ENCODE measurements at regions not wholly inside any gene's neighbourhood (a gene's known extent, or its start where the extent isn't known, plus 50 kb on each side); places are given as distances from the start of the nearest gene placed in this dataset.

DNA sequence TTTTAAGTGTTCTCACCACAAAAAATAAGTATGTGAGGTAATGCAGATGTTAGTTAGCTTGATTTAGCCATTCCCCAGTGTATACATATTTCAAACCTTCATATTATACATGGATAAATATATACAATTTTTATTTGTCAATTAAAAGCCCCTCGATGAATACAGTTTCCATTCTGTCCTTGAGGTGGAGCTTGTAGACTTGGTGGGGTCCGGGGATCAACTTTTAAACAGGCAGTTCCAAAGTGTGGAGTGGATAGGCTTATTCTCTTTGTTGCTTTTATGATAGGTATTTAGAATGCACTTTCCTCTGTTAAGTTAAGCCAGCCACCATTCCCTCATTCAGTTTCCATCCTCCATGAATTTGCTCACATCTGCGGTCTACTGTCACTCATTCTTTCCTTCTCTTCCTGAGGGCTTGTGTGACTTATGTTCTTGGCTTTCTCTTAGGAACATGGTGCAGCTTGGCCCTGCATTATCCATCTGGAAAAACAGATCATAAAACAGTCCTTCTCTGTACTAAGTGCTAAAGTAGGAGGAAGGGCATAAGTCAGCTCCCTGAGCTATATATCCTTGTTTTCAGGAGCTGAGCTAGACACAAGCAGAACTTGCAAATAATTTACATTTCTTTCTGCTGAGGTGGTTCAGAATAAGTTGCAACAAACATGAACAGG, 149.1 kb downstream of the NFKBIZ start:
- TF ChIP-seq POU6F1 (CRISPR knock-in tag; IDR thresholded peaks at IDR 0.05; ENCODE audit: borderline replicate concordance, low read depth) (no peak), ZC3H10 (CRISPR knock-in tag; IDR thresholded peaks at IDR 0.05) (no peak), ARNTL (CRISPR knock-in tag; IDR thresholded peaks at IDR 0.05; ENCODE audit: borderline replicate concordance, low read depth) (no peak), ZNF8 (CRISPR knock-in tag; IDR thresholded peaks at IDR 0.05) (no peak), ZFP3 (CRISPR knock-in tag; IDR thresholded peaks at IDR 0.05) (no peak), RARB (CRISPR knock-in tag; IDR thresholded peaks at IDR 0.05) (no peak), PATZ1 (CRISPR knock-in tag; IDR thresholded peaks at IDR 0.05; ENCODE audit: borderline replicate concordance) (no peak), CSDC2 (CRISPR knock-in tag; IDR thresholded peaks at IDR 0.05) (no peak), TCF4 (CRISPR knock-in tag; IDR thresholded peaks at IDR 0.05; ENCODE audit: borderline replicate concordance) (no peak), ZNF70 (CRISPR knock-in tag; IDR thresholded peaks at IDR 0.05) (no peak), ZNF565 (CRISPR knock-in tag; conservative IDR thresholded peaks at IDR 0.05; ENCODE audit: low read depth) (no peak), GLIS3 (CRISPR knock-in tag; IDR thresholded peaks at IDR 0.05) (no peak), SNAI2 (CRISPR knock-in tag; IDR thresholded peaks at IDR 0.05) (no peak), ISL1 (CRISPR knock-in tag; IDR thresholded peaks at IDR 0.05) (no peak), OSR1 (CRISPR knock-in tag; IDR thresholded peaks at IDR 0.05) (no peak), BACH2 (CRISPR knock-in tag; IDR thresholded peaks at IDR 0.05; ENCODE audit: borderline replicate concordance) (no peak)
- TF ChIP-seq, protein P1, sequence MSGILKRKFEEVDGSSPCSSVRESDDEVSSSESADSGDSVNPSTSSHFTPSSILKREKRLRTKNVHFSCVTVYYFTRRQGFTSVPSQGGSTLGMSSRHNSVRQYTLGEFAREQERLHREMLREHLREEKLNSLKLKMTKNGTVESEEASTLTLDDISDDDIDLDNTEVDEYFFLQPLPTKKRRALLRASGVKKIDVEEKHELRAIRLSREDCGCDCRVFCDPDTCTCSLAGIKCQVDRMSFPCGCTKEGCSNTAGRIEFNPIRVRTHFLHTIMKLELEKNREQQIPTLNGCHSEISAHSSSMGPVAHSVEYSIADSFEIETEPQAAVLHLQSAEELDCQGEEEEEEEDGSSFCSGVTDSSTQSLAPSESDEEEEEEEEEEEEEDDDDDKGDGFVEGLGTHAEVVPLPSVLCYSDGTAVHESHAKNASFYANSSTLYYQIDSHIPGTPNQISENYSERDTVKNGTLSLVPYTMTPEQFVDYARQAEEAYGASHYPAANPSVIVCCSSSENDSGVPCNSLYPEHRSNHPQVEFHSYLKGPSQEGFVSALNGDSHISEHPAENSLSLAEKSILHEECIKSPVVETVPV (CRISPR knock-in tag; IDR thresholded peaks at IDR 0.05) = no peak
- no peak for ATAC-seq

DNA sequence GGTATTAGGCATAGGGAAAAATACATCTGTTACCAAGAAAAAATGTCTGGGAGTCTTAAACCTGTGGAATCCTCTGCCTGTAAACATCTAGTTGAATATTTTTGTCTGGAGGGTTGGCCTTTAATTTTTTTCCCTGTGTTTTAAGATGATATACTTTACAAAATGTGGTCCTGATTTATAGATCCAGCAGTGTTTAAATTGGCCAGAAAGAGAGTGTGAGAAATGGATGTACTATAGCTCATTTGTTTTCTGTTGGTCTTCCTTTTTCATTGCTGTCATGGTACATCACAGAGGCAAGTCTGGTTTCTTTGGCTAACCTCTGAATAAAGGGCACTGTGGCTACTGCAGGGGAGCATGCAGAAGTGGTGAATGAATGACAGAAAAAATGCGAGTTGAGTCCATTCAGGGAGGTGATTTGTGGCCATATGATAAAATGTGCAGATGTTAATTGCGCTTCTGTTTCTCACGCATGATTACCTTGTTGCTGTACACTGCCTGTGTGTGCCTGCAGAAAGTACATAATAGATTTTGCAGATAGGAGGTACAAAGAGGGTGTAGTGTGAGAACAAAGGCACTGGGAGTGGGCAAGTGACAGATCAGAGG, 150.0 kb downstream of the NFKBIZ start:
- no peak for TF ChIP-seq ESRRG (CRISPR knock-in tag; IDR thresholded peaks at IDR 0.05)
- no peak for TF ChIP-seq PATZ1 (CRISPR knock-in tag; IDR thresholded peaks at IDR 0.05; ENCODE audit: borderline replicate concordance)
- no peak for TF ChIP-seq GLIS3 (CRISPR knock-in tag; IDR thresholded peaks at IDR 0.05)
- TF ChIP-seq CSDC2 (CRISPR knock-in tag; IDR thresholded peaks at IDR 0.05) = no peak
- no peak for TF ChIP-seq ZC3H10 (CRISPR knock-in tag; IDR thresholded peaks at IDR 0.05)
- no peak for TF ChIP-seq ZNF565 (CRISPR knock-in tag; conservative IDR thresholded peaks at IDR 0.05; ENCODE audit: low read depth)
- no peak for TF ChIP-seq TCF4 (CRISPR knock-in tag; IDR thresholded peaks at IDR 0.05; ENCODE audit: borderline replicate concordance)
- TF ChIP-seq ISL1 (CRISPR knock-in tag; IDR thresholded peaks at IDR 0.05) = no peak
- no peak for TF ChIP-seq SNAI2 (CRISPR knock-in tag; IDR thresholded peaks at IDR 0.05)
- TF ChIP-seq, protein P1 (CRISPR knock-in tag; IDR thresholded peaks at IDR 0.05) = no peak
- TF ChIP-seq ZNF70 (CRISPR knock-in tag; IDR thresholded peaks at IDR 0.05) = no peak
- TF ChIP-seq CREB5 (CRISPR knock-in tag; IDR thresholded peaks at IDR 0.05; ENCODE audit: low read depth) = no peak
- TF ChIP-seq POU6F1 (CRISPR knock-in tag; IDR thresholded peaks at IDR 0.05; ENCODE audit: borderline replicate concordance, low read depth) = no peak
- no peak for TF ChIP-seq ARNTL (CRISPR knock-in tag; IDR thresholded peaks at IDR 0.05; ENCODE audit: borderline replicate concordance, low read depth)
- no peak for TF ChIP-seq TOX (CRISPR knock-in tag; IDR thresholded peaks at IDR 0.05; ENCODE audit: borderline replicate concordance)
- TF ChIP-seq OSR1 (CRISPR knock-in tag; IDR thresholded peaks at IDR 0.05) = no peak
- TF ChIP-seq ZFP30 (CRISPR knock-in tag; IDR thresholded peaks at IDR 0.05) = no peak
- TF ChIP-seq PPARA (CRISPR knock-in tag; IDR thresholded peaks at IDR 0.05; ENCODE audit: borderline replicate concordance) = no peak
- no peak for ATAC-seq
